ENCODE measurements at regions not wholly inside any gene's neighbourhood (a gene's known extent, or its start where the extent isn't known, plus 50 kb on each side); places are given as distances from the start of the nearest gene placed in this dataset.
"Not testable (repeated sequence)": the region's sequence is repeated elsewhere in the genome, so short reads cannot be mapped to it uniquely, and the experiment has no call there.

DNA sequence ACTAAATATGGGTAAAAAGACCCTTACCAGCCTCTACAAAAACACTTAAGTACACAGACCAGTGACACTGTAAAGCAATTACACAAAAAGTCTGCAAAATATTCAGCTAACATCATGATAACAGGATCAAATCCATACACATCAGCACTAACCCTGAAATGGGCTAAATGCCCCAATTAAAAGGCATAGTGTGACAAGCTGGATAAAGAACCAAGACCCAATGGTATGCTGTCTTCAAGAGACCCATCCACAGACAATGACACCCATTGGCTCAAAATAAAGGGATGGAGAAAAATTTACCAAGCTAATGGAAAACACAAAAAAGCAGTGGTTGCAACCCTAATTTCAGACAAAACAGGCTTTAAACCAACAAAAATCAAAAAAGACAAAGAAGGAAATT lies 221.0 kb upstream of the ISL1 start:
- no peaks in the 10 kb centered on the region for H3K36me3 ChIP-seq
- H3K27ac ChIP-seq: no peak overlapping the region
- no peaks in the 10 kb centered on the region for H3K27me3 ChIP-seq
- no peak for DNase-seq (ENCODE audit: low read depth in 1 of 2, low spot score in 1 of 2)
- no peaks in the 10 kb centered on the region for H3K4me1 ChIP-seq (ENCODE audit: low read depth)
- H3K4me3 ChIP-seq: no peak overlapping the region
- no peaks in the 10 kb centered on the region for H3K9me3 ChIP-seq (ENCODE audit: low read depth)
- TF ChIP-seq, protein P1, sequence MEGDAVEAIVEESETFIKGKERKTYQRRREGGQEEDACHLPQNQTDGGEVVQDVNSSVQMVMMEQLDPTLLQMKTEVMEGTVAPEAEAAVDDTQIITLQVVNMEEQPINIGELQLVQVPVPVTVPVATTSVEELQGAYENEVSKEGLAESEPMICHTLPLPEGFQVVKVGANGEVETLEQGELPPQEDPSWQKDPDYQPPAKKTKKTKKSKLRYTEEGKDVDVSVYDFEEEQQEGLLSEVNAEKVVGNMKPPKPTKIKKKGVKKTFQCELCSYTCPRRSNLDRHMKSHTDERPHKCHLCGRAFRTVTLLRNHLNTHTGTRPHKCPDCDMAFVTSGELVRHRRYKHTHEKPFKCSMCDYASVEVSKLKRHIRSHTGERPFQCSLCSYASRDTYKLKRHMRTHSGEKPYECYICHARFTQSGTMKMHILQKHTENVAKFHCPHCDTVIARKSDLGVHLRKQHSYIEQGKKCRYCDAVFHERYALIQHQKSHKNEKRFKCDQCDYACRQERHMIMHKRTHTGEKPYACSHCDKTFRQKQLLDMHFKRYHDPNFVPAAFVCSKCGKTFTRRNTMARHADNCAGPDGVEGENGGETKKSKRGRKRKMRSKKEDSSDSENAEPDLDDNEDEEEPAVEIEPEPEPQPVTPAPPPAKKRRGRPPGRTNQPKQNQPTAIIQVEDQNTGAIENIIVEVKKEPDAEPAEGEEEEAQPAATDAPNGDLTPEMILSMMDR (IDR thresholded peaks at IDR 0.05; ENCODE audit: low read depth, low read length): no peak

DNA sequence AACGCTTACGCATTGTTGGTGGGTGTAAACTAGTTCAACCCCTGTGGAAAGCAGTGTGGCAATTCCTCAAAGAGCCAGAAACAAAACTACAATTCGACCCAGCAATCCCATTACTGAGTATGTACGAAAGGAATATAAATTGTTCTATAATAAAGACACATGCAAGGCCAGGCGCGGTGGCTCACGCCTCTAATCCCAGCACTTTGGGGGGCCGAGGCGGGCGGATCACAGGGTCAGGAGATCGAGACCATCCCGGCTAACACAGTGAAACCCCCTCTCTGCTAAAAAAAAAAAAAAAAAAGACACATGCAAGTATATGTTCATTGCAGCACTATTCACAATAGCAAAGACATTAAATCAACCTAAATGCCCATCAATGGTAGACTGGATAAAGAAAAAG lies 217.6 kb upstream of the ISL1 start:
- not testable (repeated sequence) for H3K27me3 ChIP-seq; DNase-seq (ENCODE audit: low read depth in 1 of 2, low spot score in 1 of 2); H3K27ac ChIP-seq; H3K9me3 ChIP-seq (ENCODE audit: low read depth); H3K4me3 ChIP-seq; H3K4me1 ChIP-seq (ENCODE audit: low read depth); H3K36me3 ChIP-seq

DNA sequence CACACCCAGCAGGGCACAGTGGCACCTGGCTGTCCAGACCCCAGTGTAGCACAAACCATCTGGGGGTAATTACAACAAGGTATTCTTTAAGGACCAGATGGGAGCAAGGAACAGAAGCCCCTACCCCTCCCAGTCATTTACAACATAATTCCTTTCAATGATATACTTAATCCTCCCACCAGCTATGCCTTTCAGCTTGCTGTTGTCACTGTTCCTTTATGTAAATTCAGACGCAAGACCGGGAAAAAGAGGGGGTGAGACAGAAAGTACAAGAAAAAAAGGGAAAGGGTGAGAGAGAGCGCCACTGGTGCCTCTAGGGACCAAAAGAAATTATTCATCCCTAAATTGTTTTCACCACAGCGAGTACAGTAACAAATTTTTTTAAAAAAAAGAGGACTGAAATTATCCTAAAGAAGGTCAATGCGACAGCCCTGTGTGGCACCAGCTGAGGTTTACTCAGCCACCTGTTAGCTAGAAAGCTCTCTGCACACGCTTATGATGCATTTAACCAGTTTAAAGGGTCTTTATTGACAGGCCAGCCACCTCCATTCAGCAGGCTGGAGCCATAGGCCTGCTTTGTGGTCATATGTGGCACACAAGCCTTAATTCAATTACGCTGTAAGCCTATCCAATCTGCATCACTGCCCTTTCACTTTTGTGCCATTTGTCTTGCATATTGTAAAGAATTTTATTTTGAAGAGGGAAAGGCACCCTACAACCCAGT lies 210.2 kb upstream of the ISL1 start:
- Histone ChIP-seq H3K27ac (no peak overlapping the region), H3K4me3 (no peak overlapping the region), H3K9me3 (ENCODE audit: low read depth) (no peaks in the 10 kb centered on the region), H3K4me1 (ENCODE audit: low read depth) (no peaks in the 10 kb centered on the region), H3K27me3 (no peaks in the 10 kb centered on the region), H3K36me3 (no peaks in the 10 kb centered on the region)
- TF ChIP-seq, protein P1 (IDR thresholded peaks at IDR 0.05; ENCODE audit: low read depth, low read length): no peak
- no peak for DNase-seq (ENCODE audit: low read depth in 1 of 2, low spot score in 1 of 2)

DNA sequence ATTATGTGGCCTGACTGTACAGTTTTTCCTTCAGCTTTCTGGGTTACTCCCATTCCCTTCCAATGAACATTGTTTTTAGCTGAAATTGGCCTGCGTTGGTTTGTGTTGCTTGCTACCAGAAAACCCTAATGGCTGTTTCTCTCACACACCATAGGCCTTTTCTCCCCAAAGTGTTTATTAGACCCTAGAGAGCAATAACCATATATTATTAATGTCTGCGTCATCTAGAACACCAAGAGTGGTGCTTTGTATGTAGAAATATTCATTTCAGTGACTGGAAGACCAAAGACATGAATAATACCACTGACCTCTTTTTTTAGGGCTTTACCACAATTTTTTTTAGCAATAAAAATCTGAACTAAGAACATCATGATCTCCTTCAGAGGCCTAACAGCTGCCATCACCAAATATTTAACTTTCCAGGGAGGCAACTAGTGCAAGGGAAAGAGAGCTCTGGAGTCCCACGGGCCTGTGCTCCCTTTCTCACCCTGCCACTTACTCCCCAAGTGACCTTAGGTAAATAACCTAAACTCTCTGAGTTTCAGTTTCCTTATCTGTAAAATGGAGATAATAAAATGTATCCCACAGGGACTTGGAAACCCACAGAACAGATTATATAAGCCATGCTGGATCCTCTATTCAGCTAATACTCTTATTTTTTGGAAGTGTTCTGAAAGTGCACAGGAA lies 201.9 kb upstream of the ISL1 start:
- Histone ChIP-seq H3K27me3 (no peaks in the 10 kb centered on the region), H3K36me3 (no peaks in the 10 kb centered on the region), H3K9me3 (ENCODE audit: low read depth) (no peaks in the 10 kb centered on the region), H3K4me1 (ENCODE audit: low read depth) (no peaks in the 10 kb centered on the region), H3K4me3 (no peak overlapping the region), H3K27ac (no peak overlapping the region)
- TF ChIP-seq, protein P1 (IDR thresholded peaks at IDR 0.05; ENCODE audit: low read depth, low read length): no peak
- no peak for DNase-seq (ENCODE audit: low read depth in 1 of 2, low spot score in 1 of 2)

DNA sequence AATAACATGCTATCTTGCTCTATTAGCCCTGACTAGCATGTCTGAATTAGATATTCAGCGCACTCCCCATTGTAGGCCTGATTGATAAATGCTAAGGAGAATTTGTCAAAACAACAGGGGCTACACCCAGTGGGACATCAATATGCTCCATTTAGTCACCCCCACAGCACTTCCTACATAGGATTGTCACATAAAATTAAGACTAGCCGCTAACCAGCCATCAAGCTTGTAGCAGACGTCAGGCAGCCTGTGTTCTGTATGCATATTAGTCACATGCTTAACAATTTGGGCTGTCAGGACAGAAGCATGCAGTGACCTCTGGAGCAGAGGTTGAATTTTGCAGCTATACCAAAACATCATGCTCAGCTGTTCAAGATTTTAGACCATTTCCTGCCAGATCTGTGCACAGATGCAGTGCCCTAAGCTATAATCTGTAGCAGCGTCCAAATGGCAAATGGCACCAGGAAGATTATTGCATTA lies 197.4 kb upstream of the ISL1 start:
- Histone ChIP-seq H3K36me3 (no peaks in the 10 kb centered on the region), H3K27me3 (no peaks in the 10 kb centered on the region), H3K4me1 (ENCODE audit: low read depth) (no peaks in the 10 kb centered on the region), H3K27ac (no peak overlapping the region), H3K9me3 (ENCODE audit: low read depth) (no peaks in the 10 kb centered on the region), H3K4me3 (no peak overlapping the region)
- DNase-seq (ENCODE audit: low read depth in 1 of 2, low spot score in 1 of 2): peak in 1 of 2 donors; percentile 17
- TF ChIP-seq, protein P1 (IDR thresholded peaks at IDR 0.05; ENCODE audit: low read depth, low read length): no peak

DNA sequence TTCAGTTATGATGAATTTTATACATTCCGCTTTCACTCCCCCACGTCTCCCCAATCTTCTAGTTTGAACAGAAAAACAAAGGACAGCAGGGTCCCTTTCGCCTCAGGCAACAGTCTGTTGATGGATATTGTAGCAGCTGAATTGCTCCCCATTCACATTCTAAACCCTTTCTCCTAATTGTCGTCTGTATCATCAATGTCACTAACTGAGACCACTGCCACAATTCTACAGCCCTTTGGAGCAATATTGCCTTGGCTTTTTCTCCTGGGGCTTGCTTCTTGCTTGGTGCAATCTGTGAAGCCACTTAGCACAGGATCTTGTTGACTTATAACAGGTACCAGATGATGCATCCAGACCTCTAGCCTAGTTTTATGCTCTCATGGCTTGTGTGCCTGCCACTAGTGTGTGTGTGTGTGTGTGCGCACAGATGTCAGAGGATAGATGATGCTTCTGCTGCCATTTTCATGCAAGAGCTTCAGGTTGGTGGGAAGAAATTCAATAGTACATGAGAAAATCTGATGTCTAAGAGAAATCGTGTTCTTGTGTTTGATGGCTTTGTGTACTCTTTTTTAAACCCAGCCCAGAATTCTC lies 195.2 kb upstream of the ISL1 start:
- TF ChIP-seq, protein P1 (IDR thresholded peaks at IDR 0.05; ENCODE audit: low read depth, low read length): no peak
- Histone ChIP-seq H3K27ac (no peak overlapping the region), H3K27me3 (no peaks in the 10 kb centered on the region), H3K4me3 (no peak overlapping the region), H3K9me3 (ENCODE audit: low read depth) (no peaks in the 10 kb centered on the region), H3K4me1 (ENCODE audit: low read depth) (no peaks in the 10 kb centered on the region), H3K36me3 (no peaks in the 10 kb centered on the region)
- DNase-seq (ENCODE audit: low read depth in 1 of 2, low spot score in 1 of 2): no peak
